GM19025 (cell line): ENCODE measurements at regions not wholly inside any gene's neighbourhood (a gene's known extent, or its start where the extent isn't known, plus 50 kb on each side); places are given as distances from the start of the nearest gene placed in this dataset.

Experiments used
- ATAC-seq: cut with Tn5 transposase; IDR thresholded peaks from one replicate; pipeline ENCODE4 v1.9.1; 2021; ENCODE audit warnings: mild to moderate bottlenecking, low read depth, moderate library complexity; ENCODE audit not compliant: unreplicated experiment

DNA sequence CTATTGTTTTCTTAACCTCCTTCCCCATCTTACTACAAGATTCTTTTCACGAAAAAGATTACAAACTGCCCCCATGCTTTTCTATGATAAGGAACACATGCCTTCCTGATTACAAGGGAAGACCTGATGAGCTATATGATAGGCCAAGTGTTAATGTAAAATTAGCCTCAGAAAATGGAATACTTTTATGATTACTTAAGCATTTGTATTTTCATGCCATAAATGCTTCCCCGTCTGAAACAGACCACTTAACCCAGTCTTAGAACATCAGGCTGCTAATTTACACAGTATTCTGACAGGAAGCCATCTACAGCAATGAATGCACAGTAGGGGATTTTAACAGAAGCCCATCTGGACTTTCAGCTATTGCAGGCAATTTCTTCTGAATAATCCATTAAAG is 274.9 kb downstream of the HAO1 start:
- ATAC-seq, result no peak

DNA sequence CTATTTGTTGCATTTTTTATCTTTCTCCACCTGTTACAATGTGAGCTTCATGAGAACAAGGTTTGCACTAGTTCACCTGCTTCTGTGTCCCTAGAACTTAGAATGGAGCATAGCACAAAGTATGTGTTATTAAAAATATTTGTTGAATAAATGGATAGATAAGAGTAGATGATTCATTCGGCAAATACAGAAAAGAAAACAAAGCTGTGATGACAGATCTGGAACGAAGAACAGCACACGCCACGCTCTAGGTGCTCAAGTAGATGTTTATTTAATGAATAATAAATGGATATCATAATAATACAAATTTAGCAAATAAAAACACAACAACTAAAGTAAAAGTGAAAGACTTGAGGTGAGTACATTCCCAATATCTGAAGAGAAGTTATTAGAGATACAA is 273.1 kb downstream of the HAO1 start:
- no peak for ATAC-seq

GRCh38 chr20:7672571-7672970 is 267.7 kb downstream of the HAO1 start:
- ATAC-seq, result no peak

DNA sequence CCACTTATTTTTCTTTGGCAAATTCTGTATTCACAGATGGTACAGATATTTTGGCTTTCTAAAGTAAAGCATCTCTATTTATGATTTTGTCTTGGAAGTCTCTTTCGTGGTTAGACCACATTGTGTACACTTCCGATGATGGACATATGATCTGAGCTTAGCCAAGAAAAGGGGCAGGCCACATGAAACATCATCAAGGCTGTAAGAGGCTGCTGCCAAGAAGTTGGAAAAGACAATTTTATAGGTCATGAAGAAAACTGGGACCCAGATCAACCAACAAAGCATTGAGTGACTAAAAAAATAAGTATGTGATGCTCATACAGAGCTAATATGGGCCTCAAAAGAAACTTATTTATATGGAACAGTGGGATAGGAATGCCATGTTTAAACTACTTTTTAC is 266.4 kb downstream of the HAO1 start:
- no peak for ATAC-seq

GRCh38 chr20:7682916-7683315 is 257.3 kb downstream of the HAO1 start:
- ATAC-seq, result no peak

- no peak for ATAC-seq
Observed at GRCh38 chr20:7687065-7687464, 253.2 kb downstream of the HAO1 start.

GRCh38 chr20:7689151-7689550 is 251.1 kb downstream of the HAO1 start:
- no peak for ATAC-seq

- no peak for ATAC-seq
Observed at GRCh38 chr20:7691647-7692269, 248.5 kb downstream of the HAO1 start.

GRCh38 chr20:7692478-7692877 is 247.8 kb downstream of the HAO1 start:
- ATAC-seq, result no peak

DNA sequence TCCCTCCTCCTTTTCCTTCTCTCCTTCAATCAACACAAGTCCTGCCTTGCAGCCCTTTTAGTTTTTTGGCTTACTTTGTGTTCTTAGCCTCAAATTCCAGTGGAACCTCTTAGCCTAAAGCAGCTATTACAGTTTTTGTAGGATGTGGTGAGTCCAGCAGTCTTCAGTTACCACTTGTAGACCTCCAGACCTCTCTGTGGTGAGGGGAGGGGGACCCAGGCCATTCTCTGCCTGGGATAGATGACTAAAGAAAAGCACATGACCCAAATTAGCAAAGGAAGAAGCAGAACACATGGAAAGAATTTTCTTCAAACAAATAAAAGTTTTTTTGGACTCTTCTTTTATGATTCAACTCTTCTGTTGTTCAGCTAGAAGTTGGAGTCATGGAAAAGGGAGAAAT is 246.5 kb downstream of the HAO1 start:
- no peak for ATAC-seq

DNA sequence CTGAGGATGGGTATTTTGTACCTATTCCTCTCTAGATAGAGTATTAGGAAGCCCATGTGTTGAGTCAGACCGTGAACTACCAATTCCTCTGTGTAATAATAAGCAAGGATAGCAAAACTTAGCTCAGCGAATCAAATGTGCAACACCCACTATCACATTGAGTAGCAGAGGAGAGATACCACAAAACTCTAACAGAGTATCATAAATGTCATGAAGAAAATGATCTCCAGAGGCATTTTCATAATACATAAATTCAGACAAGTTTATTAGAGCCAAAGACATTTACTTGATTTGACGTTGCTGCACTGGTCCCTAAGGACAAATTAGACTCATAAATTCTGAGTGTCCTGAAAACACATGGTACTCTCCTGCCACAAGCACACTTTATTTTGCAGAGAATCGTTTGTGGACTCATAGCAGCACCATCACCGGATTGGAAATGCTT is 245.2 kb downstream of the HAO1 start:
- ATAC-seq, result no peak

DNA sequence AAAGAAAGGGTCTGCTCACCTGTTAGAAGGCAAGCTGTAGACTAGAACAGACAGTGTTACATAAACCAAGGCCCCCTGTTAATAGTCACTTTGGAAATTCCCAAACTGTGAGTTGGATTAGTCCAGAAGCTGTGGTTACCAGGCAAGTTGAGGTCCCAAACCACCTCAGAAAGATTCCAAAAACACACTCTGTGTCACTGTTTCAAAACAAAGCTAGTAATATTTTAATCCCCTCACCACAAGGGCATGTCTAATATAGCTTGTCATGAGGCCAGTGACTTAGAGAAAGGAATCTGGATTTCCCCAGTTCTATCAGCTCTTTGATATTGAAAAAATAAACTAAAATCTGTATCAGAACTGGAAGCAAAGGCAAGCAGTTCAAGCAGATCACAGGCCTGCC is 244.6 kb downstream of the HAO1 start:
- no peak for ATAC-seq

DNA sequence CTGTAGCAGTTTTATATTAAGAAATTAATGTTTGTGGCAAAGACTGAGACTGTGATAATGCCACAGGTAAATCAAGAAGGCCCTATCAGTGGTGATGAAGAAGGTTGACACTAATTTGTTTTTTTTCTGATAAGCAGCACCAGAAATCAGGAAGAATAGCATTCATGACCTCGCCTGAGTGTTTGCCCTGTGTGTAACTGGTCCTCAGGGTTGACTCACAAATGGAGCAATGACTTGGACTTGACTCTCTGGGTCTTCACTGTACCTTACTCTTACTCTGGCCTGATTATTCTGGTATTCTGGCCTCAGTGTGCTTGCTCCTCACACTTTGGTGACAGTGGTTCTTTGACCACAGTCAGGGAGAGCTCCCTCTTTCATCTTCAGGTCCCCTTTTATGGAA is 243.9 kb downstream of the HAO1 start:
- ATAC-seq, result no peak

DNA sequence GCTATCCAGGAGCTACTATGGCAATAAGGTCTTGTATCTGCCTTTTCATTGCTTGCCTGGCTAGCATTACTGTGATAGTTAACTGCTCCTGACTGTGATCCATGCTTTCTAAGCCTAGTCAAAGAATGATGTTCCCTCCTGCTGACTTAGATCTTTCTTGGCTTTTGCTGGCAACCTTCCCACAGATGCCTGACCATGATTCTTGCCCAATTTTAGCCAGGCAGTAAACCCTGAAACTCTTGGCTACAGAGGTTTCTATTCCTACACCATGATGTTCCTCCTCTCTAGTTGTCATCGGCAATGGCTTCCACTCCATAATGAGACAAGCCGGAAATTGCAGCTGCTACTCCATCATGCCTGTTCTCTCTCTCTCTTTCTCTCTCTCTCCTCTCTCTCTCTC is 238.1 kb downstream of the HAO1 start:
- no peak for ATAC-seq

- no peak for ATAC-seq
Observed at GRCh38 chr20:7703551-7703961, 236.7 kb downstream of the HAO1 start.

GRCh38 chr20:7703996-7704395 is 236.3 kb downstream of the HAO1 start:
- no peak for ATAC-seq

DNA sequence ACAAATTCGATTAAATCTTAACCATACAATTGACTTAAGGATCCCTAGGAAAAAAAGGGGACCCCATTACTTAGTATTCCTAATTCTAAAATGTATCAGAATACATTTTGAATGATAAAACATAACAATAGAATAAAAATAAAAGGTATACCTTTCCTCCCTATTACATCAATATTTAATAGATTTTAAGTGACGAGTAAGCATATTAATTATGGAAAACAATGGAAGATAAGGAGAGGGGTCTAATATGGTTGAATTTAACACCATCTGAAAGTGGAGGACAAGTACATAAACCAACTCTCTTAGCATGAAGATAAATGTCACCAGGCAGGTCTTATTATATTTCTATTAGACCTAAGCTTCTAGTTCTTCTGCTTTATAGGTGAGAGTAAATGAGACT is 232.1 kb downstream of the HAO1 start:
- ATAC-seq, result no peak

- no peak for ATAC-seq
Observed at GRCh38 chr20:7708782-7709181, 231.5 kb downstream of the HAO1 start.

- no peak for ATAC-seq
Observed at GRCh38 chr20:7710440-7710839, 229.8 kb downstream of the HAO1 start.

GRCh38 chr20:7712661-7713060 is 227.6 kb downstream of the HAO1 start:
- no peak for ATAC-seq

DNA sequence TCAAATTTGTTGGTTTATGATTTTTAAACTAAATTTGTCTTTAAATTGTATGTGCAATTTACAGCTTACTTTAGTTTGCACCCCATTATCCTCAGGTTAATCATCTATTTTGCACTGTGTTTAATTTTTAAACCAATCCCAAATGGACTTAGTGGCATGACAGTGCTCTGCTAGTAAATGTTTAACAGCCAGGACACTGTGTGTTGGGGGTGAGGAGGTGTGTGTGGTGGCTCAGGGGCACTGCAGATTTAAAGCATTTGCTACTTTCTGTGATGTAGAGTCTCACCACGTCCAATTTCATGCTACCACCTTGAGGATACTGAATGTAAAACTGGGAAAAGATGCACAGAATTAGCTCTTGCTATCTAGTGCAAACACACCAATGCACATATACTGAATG is 225.7 kb downstream of the HAO1 start:
- no peak for ATAC-seq

DNA sequence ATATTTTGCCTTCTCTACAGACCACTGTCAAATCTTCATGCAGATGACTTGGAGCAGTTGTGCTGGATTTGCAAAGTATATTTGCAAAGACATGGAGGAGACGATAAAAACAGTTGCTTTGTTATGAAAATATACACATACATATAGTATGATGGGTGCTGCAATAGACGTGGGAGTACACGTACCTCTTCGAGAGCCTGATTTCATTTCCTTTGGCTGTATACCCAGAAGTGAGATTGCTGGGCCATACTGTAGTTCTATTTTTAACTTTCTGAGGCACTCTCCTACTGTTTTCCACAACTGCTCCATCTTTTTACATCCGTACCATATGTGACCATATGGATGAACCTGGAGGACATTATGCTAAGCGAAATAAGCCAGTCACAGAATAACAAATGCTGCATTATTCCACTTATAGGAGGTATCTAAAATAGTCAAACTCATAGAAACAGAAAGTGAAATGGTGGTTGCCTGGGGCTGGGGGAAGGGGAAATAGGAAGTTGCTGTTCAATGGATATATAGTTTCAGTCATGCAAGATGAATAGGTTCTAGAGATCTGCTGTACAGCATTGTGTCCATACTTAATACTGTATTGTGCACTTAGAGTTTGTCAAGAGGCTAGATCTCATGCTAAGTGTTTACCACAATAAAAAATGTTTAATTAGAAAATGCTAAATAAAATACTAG is 223.8 kb downstream of the HAO1 start:
- ATAC-seq, result no peak
